ENCODE measurements at regions not wholly inside any gene's neighbourhood (a gene's known extent, or its start where the extent isn't known, plus 50 kb on each side); places are given as distances from the start of the nearest gene placed in this dataset.

GRCh38 chr6:18861204-18861603 lies 474.1 kb downstream of the RNF144B start:
- Histone ChIP-seq H3K14ac (ENCODE audit: insufficient read length) (no peak overlapping the region), H3K27me3 (replicated peaks in 1 of 4; ENCODE audit: control insufficient read depth in 3 of 4, extremely low read depth in 1 of 4, insufficient read depth in 3 of 4, low read length in 3 of 4) (no peaks in the 10 kb centered on the region), H4K91ac (replicated peaks; ENCODE audit: insufficient read length, low read length) (no peak overlapping the region), H2AK5ac (ENCODE audit: low read depth, low read length) (no peak overlapping the region), H3K36me3 (ENCODE audit: control insufficient read depth in 2 of 4, insufficient read depth in 4 of 4, low read length in 3 of 4) (no peaks in the 10 kb centered on the region), H3K23ac (ENCODE audit: insufficient read length) (no peak overlapping the region), H3K79me2 (ENCODE audit: control insufficient read depth in 1 of 2, insufficient read depth in 2 of 2, low read length in 2 of 2) (no peaks in the 10 kb centered on the region), H3K4me3 (ENCODE audit: extremely low read depth in 1 of 4, insufficient read depth in 2 of 4, low read depth in 3 of 4, low read length in 4 of 4) (no peak overlapping the region), H4K20me1 (replicated peaks in 1 of 2; ENCODE audit: control insufficient read depth in 1 of 2, insufficient read depth in 2 of 2, low read length in 2 of 2) (no peaks in the 10 kb centered on the region), H3K23me2 (ENCODE audit: low read depth, low read length) (no peaks in the 10 kb centered on the region), H2BK15ac (ENCODE audit: low read length) (no peak overlapping the region), H3K4me1 (replicated peaks in 1 of 4; ENCODE audit: control insufficient read depth in 3 of 4, insufficient read depth in 4 of 4, low read length in 3 of 4) (no peaks in the 10 kb centered on the region), H2BK20ac (ENCODE audit: low read length) (no peak overlapping the region), H3K79me1 (ENCODE audit: low read depth, low read length) (no peaks in the 10 kb centered on the region), H3K56ac (replicated peaks; ENCODE audit: insufficient read length, low read depth, low read length) (no peak overlapping the region), H2BK120ac (replicated peaks; ENCODE audit: low read depth, low read length) (no peak overlapping the region), H3K9me3 (ENCODE audit: insufficient read depth in 2 of 2, low read depth in 1 of 2, low read length in 1 of 2) (no peaks in the 10 kb centered on the region; a peak in 1 of 4 replicates), H4K8ac (ENCODE audit: extremely low read depth, insufficient read depth, low read length) (no peak overlapping the region), H3K9ac (replicated peaks in 1 of 4; ENCODE audit: extremely low read depth in 1 of 4, low read depth in 3 of 4, low read length in 3 of 4) (no peak overlapping the region), H3K4ac (replicated peaks; ENCODE audit: insufficient read length, low read depth, low read length) (no peak overlapping the region), H4K5ac (ENCODE audit: insufficient read length, low read depth, low read length) (no peak overlapping the region), H2AFZ (ENCODE audit: low read length) (no peak overlapping the region; the same call in 1 of the 2 replicates), H3K4me2 (ENCODE audit: insufficient read depth in 1 of 2, low read depth in 2 of 2, low read length in 2 of 2) (no peak overlapping the region), H3K18ac (ENCODE audit: extremely low read depth, low read length) (no peak overlapping the region), H3K27ac (ENCODE audit: low read depth, low read length) (no peak overlapping the region), H2BK5ac (ENCODE audit: low read depth, low read length) (no peak overlapping the region), H2BK12ac (ENCODE audit: low read depth, low read length) (no peak overlapping the region)
- CTCF ChIA-PET (ENCODE audit: partially characterized antibody) = no interaction called here
- no peak for FAIRE-seq
- POLR2A ChIA-PET (ENCODE audit: partially characterized antibody) = no interaction called here
- no peak for DNase-seq (ENCODE audit: low read depth in 1 of 2, low spot score in 2 of 2)
- WGBS, 2 experiments (ENCODE audit: extremely low coverage in 1 of 2, insufficient coverage in 1 of 2, insufficient read length in 1 of 2, insufficient replicate concordance in 2 of 2, low coverage in 1 of 2, low lambda C conversion rate in 2 of 2, missing lambda C conversion rate in 1 of 2) = 28% methylated on average over 3 of the region's 3 CpGs; no CpG with 5 or more reads in 1 of the 2 experiments
- TF ChIP-seq POU5F1 (IDR thresholded peaks at IDR 0.05; ENCODE audit: low read depth, low read length) (no peak), CTBP2 (IDR thresholded peaks at IDR 0.05; ENCODE audit: borderline replicate concordance, insufficient read depth, insufficient read length, low read length) (no peak), GABPA (IDR thresholded peaks at IDR 0.05; ENCODE audit: borderline replicate concordance, insufficient read depth, low read length) (no peak), NRF1 (IDR thresholded peaks at IDR 0.05; ENCODE audit: low read depth, low read length) (no peak), NANOG (IDR thresholded peaks at IDR 0.05; ENCODE audit: insufficient read depth, low read depth, low read length, poor library complexity, severe bottlenecking) (no peak), ZNF274 (IDR thresholded peaks at IDR 0.05; ENCODE audit: borderline replicate concordance, extremely low read depth, low read length) (no peak), RXRA (IDR thresholded peaks at IDR 0.05; ENCODE audit: insufficient read depth, low read depth, low read length) (no peak), KDM4A (IDR thresholded peaks at IDR 0.05; ENCODE audit: low read depth, low read length, severe bottlenecking) (no peak), CBX5 (IDR thresholded peaks at IDR 0.05; ENCODE audit: low read depth, low read length) (no peak), FOSL1 (IDR thresholded peaks at IDR 0.05; ENCODE audit: insufficient read depth, low read depth, low read length) (no peak), BRCA1 (IDR thresholded peaks at IDR 0.05; ENCODE audit: low read depth, low read length) (no peak), GTF2F1 (IDR thresholded peaks at IDR 0.05; ENCODE audit: borderline replicate concordance, low read depth, low read length) (no peak), TEAD4 (IDR thresholded peaks at IDR 0.05; ENCODE audit: low read depth, low read length) (no peak), POLR2AphosphoS5 (IDR thresholded peaks at IDR 0.05; ENCODE audit: low read depth, low read length) (no peak), HDAC2 (IDR thresholded peaks at IDR 0.05; ENCODE audit: borderline replicate concordance in 1 of 2, low read depth in 2 of 2, low read length in 2 of 2) (no peak)

Measured in H1 (cell line).